HG03378 (cell line): ENCODE measurements at regions not wholly inside any gene's neighbourhood (a gene's known extent, or its start where the extent isn't known, plus 50 kb on each side); places are given as distances from the start of the nearest gene placed in this dataset.

Experiments
- ATAC-seq: cut with Tn5 transposase; IDR thresholded peaks from one replicate; pipeline ENCODE4 v1.9.1; 2021; ENCODE audit warnings: mild to moderate bottlenecking, moderate library complexity; ENCODE audit not compliant: unreplicated experiment

- ATAC-seq = no peak
These were observed 366.7 kb downstream of the THBS2 start for GRCh38 chr6:168886964-168887363.

- no peak for ATAC-seq
These were observed 367.6 kb downstream of the THBS2 start for GRCh38 chr6:168885751-168886742.

GRCh38 chr6:168885196-168885595 is 368.4 kb downstream of the THBS2 start:
- ATAC-seq = no peak

- peak; percentile 78 for ATAC-seq
These were observed 369.0 kb downstream of the THBS2 start for GRCh38 chr6:168884646-168885086.

- peak; percentile 30 for ATAC-seq
These were observed 369.5 kb downstream of the THBS2 start for GRCh38 chr6:168884050-168884645.

- ATAC-seq = no peak
These were observed 370.1 kb downstream of the THBS2 start for GRCh38 chr6:168883410-168884049.

GRCh38 chr6:168880271-168880670 is 373.4 kb downstream of the THBS2 start:
- ATAC-seq = no peak

- no peak for ATAC-seq
These were observed 375.8 kb downstream of the THBS2 start for GRCh38 chr6:168877821-168878282.

- ATAC-seq = no peak
These were observed 376.7 kb downstream of the THBS2 start for GRCh38 chr6:168876956-168877355.

GRCh38 chr6:168875811-168876576 is 377.7 kb downstream of the THBS2 start:
- no peak for ATAC-seq

GRCh38 chr6:168874637-168875036 is 379.0 kb downstream of the THBS2 start:
- no peak for ATAC-seq

GRCh38 chr6:168873278-168874190 is 380.1 kb downstream of the THBS2 start:
- no peak for ATAC-seq

GRCh38 chr6:168871642-168872315 is 381.9 kb downstream of the THBS2 start:
- no peak for ATAC-seq

- ATAC-seq = no peak
These were observed 382.7 kb downstream of the THBS2 start for GRCh38 chr6:168870982-168871381.

GRCh38 chr6:168867247-168868102 is 386.2 kb downstream of the THBS2 start:
- ATAC-seq = no peak

- ATAC-seq = no peak
These were observed 387.1 kb downstream of the THBS2 start for GRCh38 chr6:168866534-168866933.

GRCh38 chr6:168865522-168865921 is 388.1 kb downstream of the THBS2 start:
- no peak for ATAC-seq
